GM12865 (cell line): ENCODE measurements at regions not wholly inside any gene's neighbourhood (a gene's known extent, or its start where the extent isn't known, plus 50 kb on each side); places are given as distances from the start of the nearest gene placed in this dataset.

Experiments used
- DNase-seq: peaks from one replicate; pipeline ENCODE4 v3.0.0; 2010; ENCODE audit warnings: low read depth
- H3K4me3 ChIP-seq: 2 replicates; pipeline ENCODE4 v1.5.1; 2011; ENCODE audit warnings: mild to moderate bottlenecking, low read depth, low read length, control low read depth
- CTCF ChIP-seq: IDR thresholded peaks from 2 replicates; pipeline ENCODE4 v1.5.1; 2011; ENCODE audit warnings: low read length, control low read depth, low read depth, inconsistent platforms; ENCODE audit not compliant: insufficient read depth; ENCODE audit errors: missing control alignments

- DNase-seq, result no peak
- TF ChIP-seq CTCF, result no peak
- no peak overlapping the region for H3K4me3 ChIP-seq
Measured at GRCh38 chr14:54344445-54344844, 52.4 kb upstream of the CDKN3 start.

DNA sequence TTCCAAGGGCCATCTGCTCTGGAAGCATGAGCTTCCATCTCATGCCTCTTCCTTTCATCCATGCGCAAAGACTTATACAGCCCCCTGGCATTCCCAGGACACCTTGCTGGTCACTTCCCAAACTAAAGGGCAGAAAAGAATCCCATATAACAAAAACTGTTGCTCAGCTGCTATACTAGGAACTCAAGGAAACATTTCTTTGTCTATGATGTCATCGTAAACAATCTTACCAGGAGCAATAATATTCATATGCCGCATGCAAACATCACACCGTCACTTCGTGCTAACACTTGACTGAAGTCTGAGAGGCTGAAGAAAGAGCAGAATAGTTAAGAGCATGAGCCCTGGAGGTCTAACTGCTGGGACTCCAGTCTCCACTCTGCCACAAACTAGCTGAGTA, 50.5 kb upstream of the CDKN3 start:
- H3K4me3 ChIP-seq, result no peak overlapping the region
- no peak for TF ChIP-seq CTCF
- DNase-seq, result no peak
